ENCODE measurements at regions not wholly inside any gene's neighbourhood (a gene's known extent, or its start where the extent isn't known, plus 50 kb on each side); places are given as distances from the start of the nearest gene placed in this dataset.

DNA sequence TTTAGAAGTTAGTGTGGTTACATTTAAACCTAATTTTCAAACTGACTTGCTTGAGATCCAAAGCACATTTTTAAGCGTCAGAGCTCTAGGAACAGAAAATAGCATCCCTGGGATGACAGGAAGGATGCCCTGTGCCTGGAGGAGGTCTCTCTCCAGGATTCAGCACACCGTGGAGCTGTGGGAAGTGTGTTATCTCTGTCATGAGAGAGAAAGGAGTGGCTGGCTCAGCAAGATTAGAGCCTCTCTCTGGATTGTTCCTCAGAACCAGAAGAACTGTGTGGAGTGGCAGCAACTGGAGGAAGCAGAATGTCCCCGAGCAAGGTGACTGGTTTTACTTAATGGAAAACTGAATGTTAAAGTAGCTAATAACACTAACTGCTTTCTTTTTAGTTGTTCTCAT lies 233.6 kb upstream of the TGFBR2 start:
- Histone ChIP-seq H2BK15ac (ENCODE audit: low read length) (no peak overlapping the region), H3K27ac (ENCODE audit: low read depth, low read length) (no peak overlapping the region), H3K14ac (ENCODE audit: insufficient read length) (no peak overlapping the region), H3K27me3 (replicated peaks in 1 of 4; ENCODE audit: control insufficient read depth in 3 of 4, extremely low read depth in 1 of 4, insufficient read depth in 3 of 4, low read length in 3 of 4) (no peaks in the 10 kb centered on the region), H3K79me2 (ENCODE audit: control insufficient read depth in 1 of 2, insufficient read depth in 2 of 2, low read length in 2 of 2) (no peaks in the 10 kb centered on the region), H3K56ac (replicated peaks; ENCODE audit: insufficient read length, low read depth, low read length) (no peak overlapping the region), H3K23me2 (ENCODE audit: low read depth, low read length) (no peaks in the 10 kb centered on the region), H4K91ac (replicated peaks; ENCODE audit: insufficient read length, low read length) (no peak overlapping the region), H3K18ac (ENCODE audit: extremely low read depth, low read length) (no peak overlapping the region), H2BK5ac (ENCODE audit: low read depth, low read length) (no peak overlapping the region), H3K9me3 (ENCODE audit: insufficient read depth in 2 of 2, low read depth in 1 of 2, low read length in 1 of 2) (no peaks in the 10 kb centered on the region), H3K9ac (replicated peaks in 1 of 4; ENCODE audit: extremely low read depth in 1 of 4, low read depth in 3 of 4, low read length in 3 of 4) (no peak overlapping the region), H4K5ac (ENCODE audit: insufficient read length, low read depth, low read length) (no peak overlapping the region), H4K8ac (ENCODE audit: extremely low read depth, insufficient read depth, low read length) (no peak overlapping the region), H2AFZ (ENCODE audit: low read length) (no peak overlapping the region), H3K4me2 (ENCODE audit: insufficient read depth in 1 of 2, low read depth in 2 of 2, low read length in 2 of 2) (no peak overlapping the region), H3K4me1 (replicated peaks in 1 of 4; ENCODE audit: control insufficient read depth in 3 of 4, insufficient read depth in 4 of 4, low read length in 3 of 4) (0 out of 7 replicates have a peak, but pooled peaks cover 0 to 3% (median 0%) of the 10 kb centered on the region in 4 experiments), H3K4ac (replicated peaks; ENCODE audit: insufficient read length, low read depth, low read length) (no peak overlapping the region), H3K23ac (ENCODE audit: insufficient read length) (no peak overlapping the region), H2BK12ac (ENCODE audit: low read depth, low read length) (no peak overlapping the region), H3K36me3 (ENCODE audit: control insufficient read depth in 2 of 4, insufficient read depth in 4 of 4, low read length in 3 of 4) (no peaks in the 10 kb centered on the region), H3K4me3 (ENCODE audit: extremely low read depth in 1 of 4, insufficient read depth in 2 of 4, low read depth in 3 of 4, low read length in 4 of 4) (no peak overlapping the region), H2BK20ac (ENCODE audit: low read length) (no peak overlapping the region), H2BK120ac (replicated peaks; ENCODE audit: low read depth, low read length) (no peak overlapping the region), H3K79me1 (ENCODE audit: low read depth, low read length) (no peaks in the 10 kb centered on the region), H4K20me1 (replicated peaks in 1 of 2; ENCODE audit: control insufficient read depth in 1 of 2, insufficient read depth in 2 of 2, low read length in 2 of 2) (no peaks in the 10 kb centered on the region), H2AK5ac (ENCODE audit: low read depth, low read length) (no peak overlapping the region)
- no peak for FAIRE-seq
- 86% methylated on average over 3 of the region's 3 CpGs; no CpG with 5 or more reads in 1 of the 2 experiments for WGBS, 2 experiments (ENCODE audit: extremely low coverage in 1 of 2, insufficient coverage in 1 of 2, insufficient read length in 1 of 2, insufficient replicate concordance in 2 of 2, low coverage in 1 of 2, low lambda C conversion rate in 2 of 2, missing lambda C conversion rate in 1 of 2)
- no peak for DNase-seq (ENCODE audit: low read depth in 1 of 2, low spot score in 2 of 2)
- ChIA-PET POLR2A (ENCODE audit: partially characterized antibody) (no interaction called here), CTCF (ENCODE audit: partially characterized antibody) (interaction anchor here (0.6 kb wide), 1 partner anchor 113 kb away, joined by 3 read pairs; no protein-coding TSS in a partner anchor)
- no peak for TF ChIP-seq CTBP2 (IDR thresholded peaks at IDR 0.05; ENCODE audit: borderline replicate concordance, insufficient read depth, insufficient read length, low read length)
- TF ChIP-seq, protein P1, sequence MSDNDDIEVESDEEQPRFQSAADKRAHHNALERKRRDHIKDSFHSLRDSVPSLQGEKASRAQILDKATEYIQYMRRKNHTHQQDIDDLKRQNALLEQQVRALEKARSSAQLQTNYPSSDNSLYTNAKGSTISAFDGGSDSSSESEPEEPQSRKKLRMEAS (IDR thresholded peaks at IDR 0.05): no peak
- no peak for TF ChIP-seq TAF1 (IDR thresholded peaks at IDR 0.05; ENCODE audit: low read depth, low read length)
- TF ChIP-seq TBP (IDR thresholded peaks at IDR 0.05; ENCODE audit: low read depth, low read length): no peak
- TF ChIP-seq SP1 (IDR thresholded peaks at IDR 0.05; ENCODE audit: low read depth, low read length): no peak
- TF ChIP-seq GABPA (IDR thresholded peaks at IDR 0.05; ENCODE audit: borderline replicate concordance, insufficient read depth, low read length): no peak
- TF ChIP-seq POLR2AphosphoS5 (IDR thresholded peaks at IDR 0.05; ENCODE audit: low read depth, low read length): no peak
- TF ChIP-seq SP2 (IDR thresholded peaks at IDR 0.05; ENCODE audit: low read length): no peak
- no peak for TF ChIP-seq RNF2 (IDR thresholded peaks at IDR 0.05; ENCODE audit: borderline replicate concordance, low read depth, low read length, missing control alignments, poor library complexity, severe bottlenecking)
- no peak for TF ChIP-seq YY1 (IDR thresholded peaks at IDR 0.05; ENCODE audit: low read depth, low read length)
- TF ChIP-seq CHD1 (IDR thresholded peaks at IDR 0.05; ENCODE audit: low read depth, low read length): no peak
- no peak for TF ChIP-seq KDM5A (IDR thresholded peaks at IDR 0.05; ENCODE audit: low read length)
- no peak for TF ChIP-seq KDM1A (IDR thresholded peaks at IDR 0.05; ENCODE audit: borderline replicate concordance, low read length)
- TF ChIP-seq SIX5 (IDR thresholded peaks at IDR 0.05; ENCODE audit: low read depth, low read length): no peak
- no peak for TF ChIP-seq RBBP5 (IDR thresholded peaks at IDR 0.05; ENCODE audit: borderline replicate concordance, low read depth, low read length)
- no peak for TF ChIP-seq FOSL1 (IDR thresholded peaks at IDR 0.05; ENCODE audit: insufficient read depth, low read depth, low read length)
